ENCODE measurements at regions not wholly inside any gene's neighbourhood (a gene's known extent, or its start where the extent isn't known, plus 50 kb on each side); places are given as distances from the start of the nearest gene placed in this dataset.

DNA sequence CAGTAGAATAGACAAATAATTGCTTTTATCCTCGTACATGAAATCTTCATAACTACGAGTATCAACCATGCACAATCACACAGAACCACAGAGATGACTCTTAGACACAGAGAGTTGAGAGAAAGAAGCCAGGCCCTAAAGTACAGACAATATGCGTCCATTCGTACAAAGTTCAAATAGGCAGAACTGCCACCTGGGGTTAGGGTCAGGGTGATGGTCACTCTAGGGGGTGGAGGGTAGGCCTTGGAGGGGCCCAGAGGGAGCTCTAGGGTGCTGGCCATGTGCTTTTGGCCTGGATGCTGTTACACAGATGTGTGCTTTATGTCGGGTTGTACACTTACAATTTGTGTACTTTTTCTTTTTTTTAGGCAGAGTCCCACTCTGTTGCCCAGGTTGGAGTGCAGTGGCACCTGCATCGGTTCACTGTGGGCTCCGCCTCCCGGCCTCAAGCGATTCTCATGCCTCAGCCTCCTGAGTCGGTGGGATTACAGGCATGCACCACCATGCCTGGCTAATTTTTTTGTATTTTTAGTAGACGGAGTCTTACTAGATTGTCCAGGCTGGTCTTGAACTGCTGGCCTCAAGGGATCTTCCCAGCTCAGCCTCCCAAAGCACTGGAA, 65.9 kb upstream of the KLF13 start:
- CTCF ChIA-PET = no interaction called here
- TF ChIP-seq, protein P1, sequence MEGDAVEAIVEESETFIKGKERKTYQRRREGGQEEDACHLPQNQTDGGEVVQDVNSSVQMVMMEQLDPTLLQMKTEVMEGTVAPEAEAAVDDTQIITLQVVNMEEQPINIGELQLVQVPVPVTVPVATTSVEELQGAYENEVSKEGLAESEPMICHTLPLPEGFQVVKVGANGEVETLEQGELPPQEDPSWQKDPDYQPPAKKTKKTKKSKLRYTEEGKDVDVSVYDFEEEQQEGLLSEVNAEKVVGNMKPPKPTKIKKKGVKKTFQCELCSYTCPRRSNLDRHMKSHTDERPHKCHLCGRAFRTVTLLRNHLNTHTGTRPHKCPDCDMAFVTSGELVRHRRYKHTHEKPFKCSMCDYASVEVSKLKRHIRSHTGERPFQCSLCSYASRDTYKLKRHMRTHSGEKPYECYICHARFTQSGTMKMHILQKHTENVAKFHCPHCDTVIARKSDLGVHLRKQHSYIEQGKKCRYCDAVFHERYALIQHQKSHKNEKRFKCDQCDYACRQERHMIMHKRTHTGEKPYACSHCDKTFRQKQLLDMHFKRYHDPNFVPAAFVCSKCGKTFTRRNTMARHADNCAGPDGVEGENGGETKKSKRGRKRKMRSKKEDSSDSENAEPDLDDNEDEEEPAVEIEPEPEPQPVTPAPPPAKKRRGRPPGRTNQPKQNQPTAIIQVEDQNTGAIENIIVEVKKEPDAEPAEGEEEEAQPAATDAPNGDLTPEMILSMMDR (IDR thresholded peaks at IDR 0.05; ENCODE audit: insufficient read depth, low read length, missing control alignments) = no peak
- H3K4me3 ChIP-seq (ENCODE audit: low read depth, low read length) = no peak overlapping the region
- no peak for DNase-seq (ENCODE audit: low read depth, low spot score)
- POLR2A ChIA-PET = no interaction called here

DNA sequence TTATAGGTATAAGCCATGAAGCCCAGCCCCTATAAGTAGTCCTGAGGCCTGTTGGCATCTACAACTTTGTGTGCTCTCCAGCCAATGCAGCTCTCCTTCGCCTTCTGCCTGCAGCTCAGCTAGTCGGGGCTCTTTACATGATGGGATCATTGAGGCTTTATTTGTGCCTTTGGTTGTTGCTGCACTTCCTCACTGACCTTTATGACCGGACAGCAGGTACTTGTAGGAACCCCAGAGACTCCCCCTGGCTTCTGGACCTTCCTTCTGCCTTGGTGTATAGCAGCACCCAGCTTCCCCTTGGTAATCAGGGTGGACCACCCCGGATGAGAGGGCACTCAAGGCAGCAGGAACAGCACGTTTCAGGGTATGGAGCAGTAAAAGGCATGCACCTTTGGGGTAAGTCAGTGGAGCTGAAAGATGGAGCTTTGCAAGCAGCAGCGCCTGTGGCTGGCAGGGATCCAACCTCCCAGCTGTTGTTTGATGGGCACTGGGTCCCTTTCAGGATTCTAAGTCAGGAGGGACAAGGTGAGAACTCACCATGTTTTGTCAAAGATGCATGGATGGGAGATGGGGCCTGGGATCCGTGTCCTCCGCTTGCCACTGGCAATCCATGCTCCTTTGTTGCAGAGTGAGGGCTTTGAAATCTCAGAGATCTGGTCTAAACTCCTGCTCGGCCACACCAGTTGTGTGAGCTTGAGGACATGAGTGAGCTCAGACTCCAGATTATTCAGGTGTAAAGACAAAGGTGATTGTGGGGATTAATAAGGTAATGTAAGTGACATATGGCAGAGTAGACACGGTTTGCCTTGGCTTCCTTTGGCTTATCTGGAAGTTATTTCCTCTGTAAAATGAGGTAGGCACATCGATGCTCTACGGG, 65.1 kb upstream of the KLF13 start:
- CTCF ChIA-PET = interaction anchor here (1.6 to 4.8 kb wide), 2 partner anchors 8 to 227 kb away, joined by 7 to 19 read pairs; no protein-coding TSS in a partner anchor
- TF ChIP-seq, protein P1 (IDR thresholded peaks at IDR 0.05; ENCODE audit: insufficient read depth, low read length, missing control alignments) = no peak
- no peak for DNase-seq (ENCODE audit: low read depth, low spot score)
- POLR2A ChIA-PET = no interaction called here
- H3K4me3 ChIP-seq (ENCODE audit: low read depth, low read length) = no peak overlapping the region

DNA sequence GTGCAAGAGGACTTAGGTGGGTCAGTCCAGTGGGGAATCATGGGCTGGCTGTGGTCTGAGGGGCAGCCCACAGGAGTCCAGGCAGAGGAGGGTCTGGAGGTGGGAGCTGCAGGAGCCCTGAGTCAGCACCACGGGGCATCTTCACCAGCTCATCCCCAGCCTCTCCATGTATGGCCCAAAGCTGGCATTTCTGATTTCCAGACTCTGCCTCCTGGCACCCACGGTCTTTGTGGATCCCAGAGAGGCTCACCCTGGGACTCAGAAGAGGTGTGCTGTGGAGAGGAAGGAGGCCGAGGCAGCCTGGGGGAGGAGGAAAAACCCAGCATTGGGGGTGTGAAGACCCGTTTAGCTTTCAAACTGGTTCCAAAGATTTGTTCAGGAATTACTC, 64.5 kb upstream of the KLF13 start:
- no peak overlapping the region for H3K4me3 ChIP-seq (ENCODE audit: low read depth, low read length)
- ChIA-PET CTCF (interaction anchor here (1.6 to 4.8 kb wide), 2 partner anchors 8 to 226 kb away, joined by 7 to 19 read pairs; no protein-coding TSS in a partner anchor), POLR2A (interaction anchor here (0.6 kb wide), 1 partner anchor 20 kb away, joined by 3 read pairs; no protein-coding TSS in a partner anchor)
- no peak for DNase-seq (ENCODE audit: low read depth, low spot score)
- TF ChIP-seq, protein P1 (IDR thresholded peaks at IDR 0.05; ENCODE audit: insufficient read depth, low read length, missing control alignments) = no peak

DNA sequence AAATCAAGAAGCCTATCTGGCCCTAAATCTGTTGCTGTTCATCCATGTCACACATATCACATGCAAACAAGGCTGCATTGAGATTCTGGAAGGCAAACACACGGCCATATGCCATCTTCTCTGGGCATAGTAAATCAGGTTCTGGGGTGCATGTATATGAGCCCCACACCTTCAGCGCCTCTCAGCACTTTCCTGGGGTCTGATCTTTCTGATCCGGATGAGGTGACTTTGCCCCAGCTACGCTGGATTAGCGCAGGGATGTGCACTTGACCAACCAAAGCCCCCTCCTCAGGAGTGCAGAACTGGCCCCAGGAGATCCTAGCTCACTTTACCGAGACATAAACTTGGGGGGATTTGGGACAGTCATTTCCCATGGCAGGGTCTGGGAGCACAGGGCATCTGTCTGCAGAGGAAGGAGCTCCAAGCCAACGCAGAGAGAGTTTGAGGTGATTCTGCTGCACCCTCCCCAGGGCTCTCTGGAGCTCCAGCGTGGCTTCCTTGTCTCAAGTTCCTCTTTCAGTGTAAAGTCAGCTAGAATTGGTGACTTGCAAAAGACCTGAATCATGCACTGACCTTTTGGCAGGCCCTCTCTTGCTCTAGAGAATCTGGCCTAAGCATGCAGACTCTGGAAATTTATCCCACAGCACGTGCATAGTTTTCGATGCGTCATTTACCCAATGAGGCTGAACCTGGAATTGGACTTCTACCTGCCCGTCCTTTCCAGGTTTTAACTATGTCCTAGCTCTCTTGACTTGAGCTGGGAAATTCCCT, 63.5 kb upstream of the KLF13 start:
- TF ChIP-seq, protein P1 (IDR thresholded peaks at IDR 0.05; ENCODE audit: insufficient read depth, low read length, missing control alignments) = no peak
- ChIA-PET POLR2A (interaction anchor here (0.6 kb wide), 1 partner anchor 19 kb away, joined by 3 read pairs; no protein-coding TSS in a partner anchor), CTCF (interaction anchor here (0.7 to 4.8 kb wide), 3 partner anchors 9 to 225 kb away, joined by 3 to 19 read pairs (median 7); no protein-coding TSS in a partner anchor)
- H3K4me3 ChIP-seq (ENCODE audit: low read depth, low read length) = no peak overlapping the region
- no peak for DNase-seq (ENCODE audit: low read depth, low spot score)

DNA sequence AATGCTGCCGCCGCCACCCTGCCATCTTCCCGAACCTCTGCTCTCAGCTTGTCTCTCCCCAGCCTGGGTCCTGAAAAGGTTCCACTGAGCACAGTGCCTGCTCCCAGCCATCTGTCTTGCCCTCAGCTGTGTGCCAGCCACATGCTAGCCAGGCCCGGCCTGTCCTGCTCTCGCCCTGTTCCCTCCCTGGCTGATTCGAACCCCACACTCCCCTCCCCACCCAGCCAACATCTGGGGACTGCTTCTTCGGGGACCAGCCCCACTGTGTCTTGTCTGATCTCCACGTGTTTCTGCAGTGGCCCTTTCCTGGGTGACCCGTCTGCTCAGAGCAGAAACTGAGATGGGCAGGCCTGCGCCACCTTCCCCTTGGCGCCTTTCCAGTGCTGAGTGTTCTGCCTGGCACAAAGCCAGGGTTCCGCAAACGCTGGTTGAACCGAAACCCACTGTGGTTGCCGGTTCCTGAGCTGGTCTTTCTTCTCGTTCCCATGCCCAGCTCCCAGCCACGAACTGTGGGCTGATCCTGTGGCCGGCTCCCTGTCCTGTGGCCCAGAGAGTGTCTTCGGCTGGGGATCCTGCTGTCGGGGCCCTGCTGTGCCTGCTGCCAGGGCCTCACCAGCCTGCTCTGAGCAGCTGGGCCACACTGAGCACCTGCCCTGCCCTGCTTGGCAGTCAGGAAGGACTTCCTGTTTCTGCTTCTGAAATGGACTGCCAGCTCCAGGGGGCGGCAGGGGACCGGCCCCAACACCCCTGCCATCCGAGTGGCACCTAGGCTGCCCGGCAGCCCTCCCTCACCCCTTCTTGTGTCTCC, 62.7 kb upstream of the KLF13 start:
- TF ChIP-seq, protein P1 (IDR thresholded peaks at IDR 0.05; ENCODE audit: insufficient read depth, low read length, missing control alignments) = no peak
- POLR2A ChIA-PET = no interaction called here
- no peak overlapping the region for H3K4me3 ChIP-seq (ENCODE audit: low read depth, low read length)
- DNase-seq (ENCODE audit: low read depth, low spot score) = no peak
- CTCF ChIA-PET = interaction anchor here (4.8 kb wide), 1 partner anchor 10 kb away, joined by 19 read pairs; no protein-coding TSS in a partner anchor

Data from AG04449 (cell line).